ENCODE measurements at regions not wholly inside any gene's neighbourhood (a gene's known extent, or its start where the extent isn't known, plus 50 kb on each side); places are given as distances from the start of the nearest gene placed in this dataset.

GRCh38 chr16:5580772-5581171 is 483.2 kb upstream of the EEF2KMT start:
- H3K27me3 ChIP-seq (ENCODE audit: low read depth, low read length): no peaks in the 10 kb centered on the region
- H3K36me3 ChIP-seq (replicated peaks; ENCODE audit: low read depth, low read length): no peaks in the 10 kb centered on the region
- H2AFZ ChIP-seq (ENCODE audit: low read depth, low read length): no peak overlapping the region
- no peak overlapping the region for H3K4me3 ChIP-seq (ENCODE audit: low read length)
- H3K27ac ChIP-seq (ENCODE audit: low read length): no peak overlapping the region
- H3K4me2 ChIP-seq (ENCODE audit: low read length): no peak overlapping the region
- H3K79me2 ChIP-seq (ENCODE audit: low read length): no peaks in the 10 kb centered on the region
- H4K20me1 ChIP-seq (ENCODE audit: insufficient read depth, low read length): no peaks in the 10 kb centered on the region
- no peaks in the 10 kb centered on the region for H3K4me1 ChIP-seq (ENCODE audit: low read length)
- H3K9ac ChIP-seq (ENCODE audit: low read length): no peak overlapping the region
- H3K9me3 ChIP-seq (ENCODE audit: insufficient read depth, low read length): no peaks in the 10 kb centered on the region
- TF ChIP-seq EZH2phosphoT487 (IDR thresholded peaks at IDR 0.05; ENCODE audit: low read depth) (no peak), CTCF (IDR thresholded peaks at IDR 0.05; ENCODE audit: low read depth, low read length) (no peak)

- Histone ChIP-seq H2AFZ (ENCODE audit: low read depth, low read length) (no peak overlapping the region), H3K9ac (ENCODE audit: low read length) (no peak overlapping the region), H3K4me1 (ENCODE audit: low read length) (no peaks in the 10 kb centered on the region), H3K4me3 (ENCODE audit: low read length) (no peak overlapping the region), H3K27ac (ENCODE audit: low read length) (no peak overlapping the region), H3K27me3 (ENCODE audit: low read depth, low read length) (no peaks in the 10 kb centered on the region), H3K79me2 (ENCODE audit: low read length) (no peaks in the 10 kb centered on the region), H4K20me1 (ENCODE audit: insufficient read depth, low read length) (no peaks in the 10 kb centered on the region), H3K4me2 (ENCODE audit: low read length) (no peak overlapping the region), H3K9me3 (ENCODE audit: insufficient read depth, low read length) (no peaks in the 10 kb centered on the region), H3K36me3 (replicated peaks; ENCODE audit: low read depth, low read length) (no peaks in the 10 kb centered on the region)
- TF ChIP-seq CTCF (IDR thresholded peaks at IDR 0.05; ENCODE audit: low read depth, low read length): no peak
- no peak for TF ChIP-seq EZH2phosphoT487 (IDR thresholded peaks at IDR 0.05; ENCODE audit: low read depth)
These were observed 482.7 kb upstream of the EEF2KMT start for GRCh38 chr16:5580296-5580695.

- no peaks in the 10 kb centered on the region for H3K79me2 ChIP-seq (ENCODE audit: low read length)
- H3K4me1 ChIP-seq (ENCODE audit: low read length): no peaks in the 10 kb centered on the region
- TF ChIP-seq EZH2phosphoT487 (IDR thresholded peaks at IDR 0.05; ENCODE audit: low read depth) (no peak), CTCF (IDR thresholded peaks at IDR 0.05; ENCODE audit: low read depth, low read length) (no peak)
- H3K9me3 ChIP-seq (ENCODE audit: insufficient read depth, low read length): no peaks in the 10 kb centered on the region
- no peak overlapping the region for H3K27ac ChIP-seq (ENCODE audit: low read length)
- no peak overlapping the region for H3K4me3 ChIP-seq (ENCODE audit: low read length)
- H3K9ac ChIP-seq (ENCODE audit: low read length): no peak overlapping the region
- no peaks in the 10 kb centered on the region for H3K36me3 ChIP-seq (replicated peaks; ENCODE audit: low read depth, low read length)
- H3K4me2 ChIP-seq (ENCODE audit: low read length): no peak overlapping the region
- no peaks in the 10 kb centered on the region for H4K20me1 ChIP-seq (ENCODE audit: insufficient read depth, low read length)
- H3K27me3 ChIP-seq (ENCODE audit: low read depth, low read length): no peaks in the 10 kb centered on the region
- H2AFZ ChIP-seq (ENCODE audit: low read depth, low read length): no peak overlapping the region
These were observed 481.4 kb upstream of the EEF2KMT start for GRCh38 chr16:5578980-5579379.

- Histone ChIP-seq H3K27ac (ENCODE audit: low read length) (no peak overlapping the region), H2AFZ (ENCODE audit: low read depth, low read length) (no peak overlapping the region), H3K4me3 (ENCODE audit: low read length) (no peak overlapping the region), H3K9ac (ENCODE audit: low read length) (no peak overlapping the region), H3K4me2 (ENCODE audit: low read length) (no peak overlapping the region), H3K27me3 (ENCODE audit: low read depth, low read length) (no peaks in the 10 kb centered on the region), H3K36me3 (replicated peaks; ENCODE audit: low read depth, low read length) (no peaks in the 10 kb centered on the region), H3K4me1 (ENCODE audit: low read length) (no peaks in the 10 kb centered on the region), H3K9me3 (ENCODE audit: insufficient read depth, low read length) (no peaks in the 10 kb centered on the region), H4K20me1 (ENCODE audit: insufficient read depth, low read length) (no peaks in the 10 kb centered on the region), H3K79me2 (ENCODE audit: low read length) (no peaks in the 10 kb centered on the region)
- TF ChIP-seq CTCF (IDR thresholded peaks at IDR 0.05; ENCODE audit: low read depth, low read length) (no peak), EZH2phosphoT487 (IDR thresholded peaks at IDR 0.05; ENCODE audit: low read depth) (no peak)
These were observed 479.9 kb upstream of the EEF2KMT start for GRCh38 chr16:5577463-5577862.
